Myocyte (in vitro differentiated cells): ENCODE measurements at regions not wholly inside any gene's neighbourhood (a gene's known extent, or its start where the extent isn't known, plus 50 kb on each side); places are given as distances from the start of the nearest gene placed in this dataset. TPM values are rescaled to one million over a fixed set of nuclear protein-coding genes. Genes with fewer than 3 reads are reported as not detected.

Experiments used
- DNase-seq: peaks from one replicate; pipeline ENCODE4 v3.0.0-alpha.2; 2012; ENCODE audit warnings: low read depth
- microRNA-seq: library from miRNA; unstranded; fragments of <30 nt; microRNA quantifications from one replicate; pipeline ENCODE4, GENCODE V29; 2016

DNA sequence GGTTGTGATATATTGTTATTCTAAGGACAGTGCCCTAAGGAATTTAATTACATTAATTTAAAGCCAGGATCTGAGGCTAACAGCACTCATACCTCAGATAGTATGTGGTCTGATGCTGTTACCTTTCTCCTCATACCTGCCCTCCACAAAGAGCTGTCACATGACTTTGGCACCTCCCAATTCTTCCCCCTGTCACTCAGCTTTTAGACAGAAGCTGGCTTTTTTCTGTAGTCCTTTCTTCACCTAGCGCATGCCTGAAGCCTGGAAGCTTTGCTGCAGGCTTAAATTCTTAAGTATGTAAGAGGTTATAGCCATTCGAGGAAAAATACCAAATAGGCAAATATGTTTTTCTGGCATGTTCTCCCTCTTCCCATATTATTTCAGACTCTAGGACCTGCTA, 61.0 kb upstream of the ADAMTS19 start:
- DNase-seq: no peak

DNA sequence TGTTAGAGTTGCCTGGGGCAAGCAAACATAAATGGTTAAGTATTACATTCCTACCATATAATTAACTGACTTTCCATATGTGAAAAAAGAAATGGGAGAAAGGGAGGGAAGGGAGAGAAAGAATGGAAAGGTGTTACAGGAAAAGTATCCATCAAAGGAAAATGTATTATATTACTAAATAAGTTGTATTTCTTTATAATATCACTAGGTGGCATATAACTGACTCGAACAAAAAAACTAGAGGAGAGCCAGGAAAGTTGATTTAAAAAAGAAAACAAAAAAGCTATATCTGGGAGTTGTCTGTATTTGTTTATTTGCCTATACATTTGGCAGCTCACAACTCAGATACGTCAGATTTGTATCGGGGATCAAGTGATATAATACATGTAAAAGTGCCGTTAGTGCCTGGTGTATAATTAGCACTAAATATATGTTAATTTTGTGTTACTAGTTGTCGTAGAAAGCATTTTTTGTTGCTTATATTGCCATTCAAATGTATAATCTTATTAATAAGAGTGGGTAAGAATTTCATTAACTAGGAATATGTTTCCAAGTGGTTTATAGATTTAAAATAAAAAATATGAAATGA, 59.6 kb upstream of the ADAMTS19 start:
- no peak for DNase-seq

DNA sequence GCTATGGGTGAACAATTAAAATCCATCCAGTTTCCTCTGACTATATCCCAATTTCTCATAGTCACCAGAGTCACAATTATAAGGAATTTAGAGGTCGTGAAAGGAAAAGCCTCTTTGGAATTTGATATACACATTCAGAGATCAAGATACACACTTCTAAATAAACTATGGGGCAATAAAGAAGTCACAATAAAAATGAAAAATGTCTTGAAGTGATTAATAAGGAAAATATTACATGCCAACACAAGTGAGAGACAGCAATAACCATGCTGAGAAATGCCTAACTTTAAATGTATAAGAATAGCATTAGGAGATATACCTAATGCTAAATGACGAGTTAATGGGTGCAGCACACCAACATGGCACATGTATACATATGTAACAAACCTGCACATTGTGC, 54.9 kb upstream of the ADAMTS19 start:
- no peak for DNase-seq

DNA sequence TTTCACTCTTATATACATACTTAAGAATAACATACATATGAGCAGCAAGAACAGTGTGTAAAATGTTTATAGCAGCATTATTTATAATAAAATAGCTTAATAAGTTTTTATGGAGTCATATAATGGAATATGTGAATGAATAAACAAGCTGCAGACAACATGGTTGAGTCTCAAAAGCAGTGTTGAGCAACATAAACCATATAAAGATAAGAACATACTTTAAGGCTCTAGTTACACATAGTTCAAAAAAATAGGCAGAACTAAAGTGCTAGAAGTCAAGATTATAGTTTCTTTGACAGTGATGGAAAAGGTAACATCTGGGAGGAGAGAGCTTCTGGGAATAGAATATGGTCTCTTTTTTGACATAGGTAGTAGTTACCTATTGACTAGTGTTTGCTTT, 53.7 kb upstream of the ADAMTS19 start:
- no peak for DNase-seq

Small RNA genes in the stretch of these regions (microRNA-seq; reads per million reads assigned to microRNA genes)
- gene MIR4460: not detected
